HG03159 (cell line): ENCODE measurements at regions not wholly inside any gene's neighbourhood (a gene's known extent, or its start where the extent isn't known, plus 50 kb on each side); places are given as distances from the start of the nearest gene placed in this dataset.

Experiments
- ATAC-seq: cut with Tn5 transposase; IDR thresholded peaks from one replicate; pipeline ENCODE4 v1.9.1; 2021; ENCODE audit warnings: mild to moderate bottlenecking, moderate library complexity; ENCODE audit not compliant: unreplicated experiment

- ATAC-seq, result no peak
Observed at GRCh38 chr1:96992871-96993270, 271.3 kb downstream of the PTBP2 start.

DNA sequence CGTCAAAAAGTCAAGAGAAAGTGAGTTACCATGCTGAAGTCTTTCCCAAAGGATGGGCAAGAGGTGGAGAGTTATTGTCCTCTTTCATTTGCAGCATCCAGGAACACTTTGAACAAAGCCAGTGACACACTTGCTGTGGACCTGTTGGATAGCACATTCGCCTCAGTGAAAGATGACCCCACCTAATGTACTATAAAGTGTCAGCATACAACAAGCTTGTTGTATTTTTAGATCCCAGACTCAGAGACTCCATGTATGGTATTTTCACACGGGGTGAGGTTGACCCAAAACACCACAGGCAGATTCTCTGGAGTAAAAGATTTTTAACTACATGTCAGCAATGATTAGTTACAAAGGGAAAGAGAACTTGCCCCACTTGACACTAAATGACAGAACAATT is 273.8 kb downstream of the PTBP2 start:
- no peak for ATAC-seq

GRCh38 chr1:96996001-96996400 is 274.4 kb downstream of the PTBP2 start:
- ATAC-seq, result no peak

GRCh38 chr1:96997717-96998116 is 276.1 kb downstream of the PTBP2 start:
- ATAC-seq, result no peak

DNA sequence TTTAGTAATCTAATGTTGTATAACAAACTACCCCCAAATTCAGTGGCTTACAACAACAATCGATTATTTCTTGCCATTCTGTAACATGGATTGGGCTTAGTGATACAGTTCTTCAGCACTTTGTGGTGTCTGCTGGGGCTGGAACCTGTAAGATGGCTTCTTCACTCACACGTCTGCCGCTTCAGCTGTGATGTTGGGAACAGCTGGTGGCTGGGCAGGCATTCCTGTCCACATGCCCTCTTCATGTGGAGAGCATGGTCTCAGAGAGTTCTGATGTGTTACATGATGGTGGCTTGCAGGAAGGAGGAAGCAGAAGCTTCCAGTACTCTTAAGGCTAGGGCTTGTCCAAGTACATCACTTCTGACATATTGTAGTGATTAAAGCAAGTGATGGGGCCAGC is 276.9 kb downstream of the PTBP2 start:
- no peak for ATAC-seq

GRCh38 chr1:96999191-96999590 is 277.6 kb downstream of the PTBP2 start:
- ATAC-seq, result no peak

DNA sequence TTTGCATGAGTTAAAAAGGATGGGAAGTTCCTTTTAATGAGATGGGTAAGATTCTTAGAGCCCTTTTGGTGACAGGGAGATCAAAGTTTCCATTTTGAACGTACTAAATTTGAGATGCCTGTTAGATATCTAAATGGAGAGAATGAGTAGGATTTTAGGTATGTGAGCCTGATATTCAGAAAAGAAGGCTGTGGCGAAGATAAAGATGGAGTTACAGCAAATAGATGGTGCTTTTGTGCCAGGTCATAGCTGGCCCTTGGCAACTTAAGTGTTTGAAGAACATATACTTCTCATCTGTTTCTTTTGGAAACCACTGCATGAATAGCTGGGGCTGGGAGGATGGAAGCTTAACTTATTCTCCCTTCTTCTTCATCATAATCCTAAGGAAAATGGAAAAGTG is 282.5 kb downstream of the PTBP2 start:
- ATAC-seq, result no peak

GRCh38 chr1:97004743-97005142 is 283.2 kb downstream of the PTBP2 start:
- no peak for ATAC-seq

- ATAC-seq, result no peak
Observed at GRCh38 chr1:97006044-97006661, 284.6 kb downstream of the PTBP2 start.

DNA sequence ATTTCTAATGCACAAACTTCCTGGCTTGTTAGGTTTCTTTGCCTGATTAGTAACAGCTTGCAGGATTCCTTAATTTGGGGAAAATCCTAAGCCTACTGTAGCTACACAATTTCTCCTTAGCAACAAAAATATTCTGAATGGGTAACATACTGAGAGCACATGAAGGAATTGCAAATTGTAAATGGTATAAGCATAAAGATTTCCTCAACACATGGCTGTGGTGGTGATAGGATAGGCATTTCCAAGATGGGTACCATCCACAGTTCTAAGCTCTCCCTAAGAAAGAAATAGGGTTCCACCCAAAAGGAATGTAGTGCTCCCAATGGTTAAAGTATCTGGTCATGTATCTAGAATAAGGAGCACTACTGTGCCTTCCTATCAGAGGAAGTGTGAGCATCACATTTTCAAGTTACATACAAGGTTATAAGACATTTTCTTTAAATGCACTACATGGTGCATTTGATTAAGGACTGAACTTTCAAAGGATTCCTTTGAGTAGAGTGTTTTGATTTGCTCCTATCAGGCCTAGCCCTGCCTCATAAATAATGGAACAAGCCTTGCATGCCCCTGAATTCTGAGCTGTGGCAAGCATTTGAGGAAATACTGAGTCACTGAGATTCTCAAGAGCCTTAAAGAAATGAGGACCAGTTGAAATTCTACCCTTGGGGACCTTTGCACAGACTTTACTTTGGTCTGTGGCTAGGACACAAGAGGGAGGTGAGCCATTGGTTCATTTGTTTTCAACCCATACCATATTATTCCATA is 286.4 kb downstream of the PTBP2 start:
- ATAC-seq, result no peak

DNA sequence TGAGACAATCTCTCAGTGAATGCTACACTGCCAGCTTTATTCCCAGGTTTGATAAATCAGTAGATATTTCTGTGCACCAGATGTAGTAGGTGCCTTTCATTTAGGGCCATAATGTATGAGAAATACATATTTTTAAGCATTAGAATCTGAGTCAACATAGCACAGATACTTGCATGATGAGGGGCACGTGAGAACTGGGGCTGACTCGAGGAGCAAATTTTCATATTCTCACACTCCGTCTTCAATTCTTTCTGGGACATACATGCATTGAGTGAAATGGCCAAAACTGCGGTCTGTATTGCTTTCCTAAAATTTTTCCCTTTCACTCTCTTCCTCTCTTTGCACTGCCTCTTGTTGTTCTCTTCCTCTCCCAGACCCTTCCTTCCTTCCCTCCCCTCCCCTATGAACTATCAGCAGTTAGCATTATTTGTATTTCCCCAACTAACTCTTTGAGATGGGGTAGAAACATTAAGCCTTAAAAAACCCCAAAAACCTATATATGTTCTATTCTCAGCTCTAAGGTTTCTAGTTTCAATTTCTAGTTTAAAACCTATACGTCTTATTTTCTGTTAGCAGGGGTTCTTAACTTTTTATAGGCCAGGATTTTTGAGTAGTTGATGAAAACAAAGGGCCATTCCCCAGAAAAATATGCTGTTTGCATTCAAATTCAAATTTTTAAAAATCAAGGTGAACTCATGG is 289.1 kb downstream of the PTBP2 start:
- no peak for ATAC-seq

- no peak for ATAC-seq
Observed at GRCh38 chr1:97013136-97013535, 291.6 kb downstream of the PTBP2 start.

DNA sequence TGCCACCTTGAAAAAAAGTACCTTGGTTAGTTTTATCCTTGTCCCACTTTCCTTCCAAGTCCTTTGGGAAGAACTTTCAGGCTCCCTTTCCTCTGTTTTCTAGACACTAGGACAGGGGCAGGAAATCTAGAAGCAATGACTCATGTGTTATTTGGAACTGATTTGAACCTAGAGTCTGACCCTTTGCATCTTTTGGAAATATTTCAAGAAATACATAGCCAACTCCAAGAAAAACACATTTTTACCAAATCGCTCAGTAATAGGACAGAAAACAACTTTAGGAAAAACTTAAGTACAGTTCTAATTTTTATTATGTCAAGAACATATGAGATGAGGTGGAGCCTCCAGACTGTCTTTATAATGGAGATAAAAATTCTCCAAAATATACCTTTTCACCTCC is 292.4 kb downstream of the PTBP2 start:
- ATAC-seq, result no peak

- no peak for ATAC-seq
Observed at GRCh38 chr1:97014426-97014825, 292.8 kb downstream of the PTBP2 start.

- no peak for ATAC-seq
Observed at GRCh38 chr1:97017895-97018294, 296.3 kb downstream of the PTBP2 start.
